Erythroblast (primary cell): ENCODE measurements at regions not wholly inside any gene's neighbourhood (a gene's known extent, or its start where the extent isn't known, plus 50 kb on each side); places are given as distances from the start of the nearest gene placed in this dataset.

Experiments used
- GATA1 ChIP-seq: IDR thresholded peaks from 2 replicates; pipeline ENCODE4 v1.6.1; 2011; ENCODE audit warnings: low read depth, mild to moderate bottlenecking, control low read depth, low read length, moderate library complexity
- POLR2A ChIP-seq: IDR thresholded peaks from 2 replicates; pipeline ENCODE4 v1.6.1; 2011; ENCODE audit warnings: mild to moderate bottlenecking, low read length

- TF ChIP-seq POLR2A (no peak), GATA1 (no peak)
These were observed 190.3 kb upstream of the LMCD1 start for GRCh38 chr3:8311321-8311720.
